ENCODE measurements at regions not wholly inside any gene's neighbourhood (a gene's known extent, or its start where the extent isn't known, plus 50 kb on each side); places are given as distances from the start of the nearest gene placed in this dataset.

DNA sequence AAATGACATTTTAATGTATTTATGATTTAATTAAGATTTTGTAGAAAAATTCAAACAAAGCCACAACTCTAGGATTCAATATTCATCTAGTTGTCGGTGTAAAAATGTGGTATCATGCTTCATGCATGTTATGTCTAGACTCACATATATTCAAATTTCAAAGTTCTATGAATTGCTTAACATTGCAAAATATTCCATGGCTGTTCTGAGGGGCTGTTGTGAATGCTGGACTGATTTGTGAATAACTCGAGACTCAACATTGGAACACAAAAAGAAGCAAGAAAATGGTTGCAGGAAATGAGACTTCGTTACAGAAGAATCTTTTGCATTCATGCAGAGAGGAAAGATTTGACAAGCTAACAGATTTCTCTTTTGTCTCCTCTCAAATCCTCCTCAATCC lies 705.9 kb downstream of the DHX35 start:
- TF ChIP-seq, protein P1, sequence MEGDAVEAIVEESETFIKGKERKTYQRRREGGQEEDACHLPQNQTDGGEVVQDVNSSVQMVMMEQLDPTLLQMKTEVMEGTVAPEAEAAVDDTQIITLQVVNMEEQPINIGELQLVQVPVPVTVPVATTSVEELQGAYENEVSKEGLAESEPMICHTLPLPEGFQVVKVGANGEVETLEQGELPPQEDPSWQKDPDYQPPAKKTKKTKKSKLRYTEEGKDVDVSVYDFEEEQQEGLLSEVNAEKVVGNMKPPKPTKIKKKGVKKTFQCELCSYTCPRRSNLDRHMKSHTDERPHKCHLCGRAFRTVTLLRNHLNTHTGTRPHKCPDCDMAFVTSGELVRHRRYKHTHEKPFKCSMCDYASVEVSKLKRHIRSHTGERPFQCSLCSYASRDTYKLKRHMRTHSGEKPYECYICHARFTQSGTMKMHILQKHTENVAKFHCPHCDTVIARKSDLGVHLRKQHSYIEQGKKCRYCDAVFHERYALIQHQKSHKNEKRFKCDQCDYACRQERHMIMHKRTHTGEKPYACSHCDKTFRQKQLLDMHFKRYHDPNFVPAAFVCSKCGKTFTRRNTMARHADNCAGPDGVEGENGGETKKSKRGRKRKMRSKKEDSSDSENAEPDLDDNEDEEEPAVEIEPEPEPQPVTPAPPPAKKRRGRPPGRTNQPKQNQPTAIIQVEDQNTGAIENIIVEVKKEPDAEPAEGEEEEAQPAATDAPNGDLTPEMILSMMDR (IDR thresholded peaks at IDR 0.05; ENCODE audit: low read depth, low read length), result no peak
- no peak for TF ChIP-seq EZH2phosphoT487 (IDR thresholded peaks at IDR 0.05; ENCODE audit: low read depth)
